Suppressor macrophage treated with lipopolysaccharide for 1 hour (primary cell): ENCODE measurements at regions not wholly inside any gene's neighbourhood (a gene's known extent, or its start where the extent isn't known, plus 50 kb on each side); places are given as distances from the start of the nearest gene placed in this dataset.

Experiments used
- DNase-seq, 3 donors: peaks; one replicate each; pipeline ENCODE4 v3.0.0-alpha.2; 2020 to 2022

DNA sequence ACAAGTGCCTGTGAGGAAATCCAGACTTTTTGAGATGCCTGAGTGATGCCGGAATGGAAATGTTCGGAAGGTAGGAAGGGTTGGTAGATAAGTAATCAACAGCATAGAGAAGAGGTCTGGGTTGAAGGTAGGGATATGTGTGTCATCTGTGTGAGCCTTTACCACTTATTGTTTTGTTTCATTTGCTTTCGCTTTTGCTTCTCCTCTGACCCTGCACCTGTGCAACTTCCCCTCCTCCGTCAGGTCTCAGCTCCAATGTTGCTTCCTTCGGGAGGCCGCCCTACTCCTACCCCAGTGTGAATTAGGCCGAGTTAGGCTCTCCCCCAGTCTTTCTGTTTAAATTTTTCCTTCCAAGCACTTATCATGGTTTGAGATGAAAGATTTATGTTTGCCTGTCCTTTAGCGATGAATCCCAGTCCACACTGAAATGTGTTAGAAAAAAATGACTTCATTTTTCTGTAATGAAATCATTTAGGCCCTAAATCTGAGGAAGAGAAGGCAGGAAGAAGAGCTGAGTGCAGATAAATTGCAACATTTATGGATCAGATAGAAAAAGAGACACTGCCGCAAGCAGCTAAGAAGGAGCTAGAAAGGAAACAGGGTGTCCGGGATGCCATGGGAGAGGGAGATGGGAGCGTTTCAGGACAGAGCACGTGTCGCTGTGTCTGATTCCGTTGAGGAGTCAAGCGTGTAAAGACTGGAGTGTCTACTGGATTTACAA, 139.6 kb upstream of the PELI1 start:
- peak in 2 of 3 donors; percentile 28 to 50 for DNase-seq

DNA sequence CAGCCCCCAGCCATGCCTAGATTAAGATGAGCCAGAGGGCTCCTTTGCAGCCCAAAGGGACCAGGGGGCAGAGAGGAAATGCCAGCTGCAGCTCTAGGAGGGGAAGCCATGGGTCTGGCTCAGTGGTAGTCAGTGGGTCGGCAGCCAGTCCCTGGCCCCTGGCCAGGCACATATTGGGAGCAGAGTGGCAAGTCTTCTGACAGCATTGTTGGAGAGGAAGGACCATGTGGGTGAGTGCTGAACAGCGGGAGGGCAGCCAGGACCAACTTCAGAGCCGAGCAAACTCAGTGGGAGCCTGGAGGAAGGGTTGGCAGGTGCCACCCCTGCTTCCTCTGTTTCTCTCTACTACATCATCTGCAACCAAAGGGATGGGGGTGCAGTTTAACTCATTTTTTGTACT, 140.5 kb upstream of the PELI1 start:
- DNase-seq = no peak

DNA sequence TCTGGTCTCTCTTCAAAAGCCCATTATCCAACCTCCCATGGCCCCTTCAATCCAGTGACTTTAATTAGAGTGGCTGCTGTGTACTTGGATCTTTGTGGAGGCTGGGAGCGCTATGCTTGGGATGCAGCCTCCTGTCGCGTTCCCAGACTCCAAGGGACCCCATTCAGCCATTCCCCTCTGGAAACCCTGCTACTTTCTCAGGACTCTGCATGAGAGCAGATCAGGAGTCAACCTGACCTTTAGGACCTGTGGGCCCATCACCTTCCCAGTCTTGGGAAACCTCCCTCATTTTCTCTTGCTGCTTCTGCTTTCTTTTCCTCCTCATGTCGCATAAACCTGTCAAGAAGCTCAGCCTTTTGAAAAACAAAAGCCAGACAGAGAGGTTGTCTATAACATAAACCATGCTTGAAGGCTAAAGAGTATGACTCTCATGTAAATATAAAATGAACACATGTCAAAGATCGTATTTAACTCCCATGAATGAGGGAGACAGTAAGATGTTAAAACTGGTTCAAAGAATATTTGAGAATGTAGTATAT, 143.1 kb upstream of the PELI1 start:
- DNase-seq = no peak

DNA sequence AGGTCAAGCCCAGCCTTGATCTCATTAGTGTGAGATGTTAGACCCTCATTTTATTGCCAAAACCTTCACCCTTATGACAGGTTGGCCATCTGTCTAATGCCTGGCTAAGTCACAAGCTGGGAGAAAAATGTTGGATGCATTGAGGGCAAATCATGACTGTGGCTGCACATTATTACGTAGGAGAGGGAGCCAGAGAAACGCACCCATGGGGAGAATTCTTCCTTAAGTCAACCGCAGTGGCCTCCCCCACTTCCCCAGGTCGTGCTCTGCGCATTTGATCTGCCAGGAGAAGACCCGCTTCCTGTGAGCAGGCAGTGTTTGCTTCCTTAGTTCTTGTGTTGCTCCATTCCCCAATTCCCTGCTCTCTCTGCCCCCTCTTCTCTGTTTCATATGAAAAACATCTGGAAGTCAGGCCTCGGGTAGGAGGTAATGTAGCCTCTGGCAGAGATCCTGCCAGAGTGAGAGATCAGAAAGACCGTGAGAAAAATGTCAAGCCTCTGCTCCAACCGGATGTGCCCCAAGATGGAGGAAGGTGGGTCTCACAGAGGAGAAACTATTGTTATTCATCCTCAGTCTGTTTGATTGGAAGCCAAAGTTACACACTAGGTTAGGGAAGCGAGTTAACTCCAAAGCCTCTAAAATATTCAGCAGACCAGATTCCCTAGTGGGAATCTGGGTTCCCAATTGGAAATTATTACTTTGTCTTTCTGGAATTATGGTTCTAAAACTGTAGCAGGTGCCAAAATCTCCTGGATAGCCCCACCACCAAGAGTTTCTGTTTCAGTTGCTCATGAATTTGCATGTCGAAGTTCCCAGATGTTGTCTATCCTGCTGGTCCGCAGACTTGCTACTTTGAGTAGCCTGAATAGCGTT, 144.3 kb upstream of the PELI1 start:
- DNase-seq = no peak

DNA sequence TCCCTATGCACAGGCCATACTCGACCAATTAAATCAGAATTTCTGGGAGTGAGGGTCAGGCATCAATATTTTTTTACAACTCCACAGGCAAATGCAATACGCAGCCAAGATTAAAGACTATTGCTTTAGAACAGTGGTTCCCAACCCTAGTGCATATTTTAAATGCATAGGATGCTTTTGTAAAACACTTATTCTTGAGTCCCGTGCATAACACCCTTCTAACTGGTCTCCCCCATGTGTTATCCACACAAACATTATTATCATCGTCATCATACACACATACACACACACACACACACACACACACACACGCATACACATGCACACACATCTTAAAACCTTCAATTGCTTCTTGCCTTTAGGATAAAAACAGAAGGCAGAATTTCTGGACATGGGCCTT, 145.0 kb upstream of the PELI1 start:
- DNase-seq = no peak

DNA sequence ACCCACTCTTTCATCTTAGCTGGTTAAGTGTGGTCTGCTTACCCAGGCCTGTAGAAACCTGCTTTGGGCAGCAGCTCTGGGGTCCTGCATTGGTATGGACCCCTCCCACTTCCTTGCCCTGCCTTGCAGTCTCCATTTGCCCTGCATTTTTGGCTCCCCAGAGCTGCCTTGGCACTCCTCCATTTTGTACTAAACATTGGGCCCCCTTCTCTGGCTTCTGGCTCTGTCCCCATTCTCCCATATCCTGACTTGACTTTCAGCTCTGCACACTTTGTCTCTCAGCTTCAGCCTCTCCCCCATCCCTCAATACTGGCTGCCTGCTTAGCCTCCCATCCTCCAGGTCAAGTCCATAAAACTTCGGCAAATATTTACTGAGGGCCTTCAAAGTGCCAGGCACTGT, 145.5 kb upstream of the PELI1 start:
- no peak for DNase-seq

DNA sequence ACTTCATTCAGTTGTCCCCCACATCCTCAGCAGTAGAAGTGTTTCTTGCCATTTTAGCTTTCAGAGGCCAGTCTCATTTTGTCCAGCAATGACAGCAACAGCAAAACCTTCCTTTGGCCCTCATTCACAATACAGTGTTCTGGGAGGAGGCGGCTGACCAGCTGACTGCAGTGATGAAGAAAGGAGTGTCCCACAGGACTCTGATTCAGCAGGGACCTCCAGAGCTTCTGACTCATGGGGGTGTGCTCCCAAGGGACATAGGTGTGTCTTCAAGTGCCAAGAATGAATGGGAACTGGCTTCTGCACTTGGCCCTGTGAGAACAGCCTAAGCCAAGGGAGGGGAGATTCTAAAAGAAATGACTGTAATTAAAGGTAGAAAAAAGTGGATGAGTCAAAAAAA, 147.0 kb upstream of the PELI1 start:
- DNase-seq = peak; percentile 75 to 80 (median 77)

DNA sequence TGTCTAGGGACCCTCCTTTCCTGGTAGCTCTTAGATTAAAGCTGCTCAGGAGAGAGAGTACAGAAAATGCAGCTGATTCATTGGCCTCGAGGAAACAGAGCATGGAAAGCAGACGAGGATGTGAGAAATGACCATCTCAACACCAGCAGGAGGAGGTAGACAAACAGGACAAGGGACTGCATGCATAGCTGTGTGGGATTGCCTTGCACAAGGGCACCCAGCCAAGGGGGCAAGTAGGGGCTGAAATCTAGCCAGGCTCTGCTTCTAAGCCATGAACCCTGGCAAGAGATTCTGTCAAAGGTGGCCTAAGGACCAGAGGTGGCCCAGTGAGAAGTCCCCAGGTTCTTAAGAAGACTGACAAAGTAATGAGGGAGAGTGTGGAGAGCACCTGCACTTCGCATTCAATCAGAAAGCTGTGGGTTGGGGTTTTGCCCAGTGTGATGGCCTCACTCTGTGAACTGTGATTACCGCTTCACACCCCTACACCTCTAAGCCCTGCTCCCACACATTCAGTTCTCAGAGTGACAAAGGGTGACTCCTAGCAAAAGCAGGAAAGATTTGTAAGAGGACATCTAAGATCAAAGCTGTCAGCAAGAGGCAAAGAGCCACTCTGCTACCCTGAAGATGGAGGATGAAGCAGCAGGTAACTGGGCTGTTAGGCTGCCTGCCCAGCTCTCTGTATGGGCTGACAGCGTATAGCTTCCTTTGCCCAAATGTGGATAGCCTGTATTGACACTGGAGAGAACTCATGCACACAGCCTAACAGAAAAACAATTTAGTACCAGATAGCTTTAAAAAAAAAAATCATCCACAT, 151.3 kb upstream of the PELI1 start:
- DNase-seq = no peak

DNA sequence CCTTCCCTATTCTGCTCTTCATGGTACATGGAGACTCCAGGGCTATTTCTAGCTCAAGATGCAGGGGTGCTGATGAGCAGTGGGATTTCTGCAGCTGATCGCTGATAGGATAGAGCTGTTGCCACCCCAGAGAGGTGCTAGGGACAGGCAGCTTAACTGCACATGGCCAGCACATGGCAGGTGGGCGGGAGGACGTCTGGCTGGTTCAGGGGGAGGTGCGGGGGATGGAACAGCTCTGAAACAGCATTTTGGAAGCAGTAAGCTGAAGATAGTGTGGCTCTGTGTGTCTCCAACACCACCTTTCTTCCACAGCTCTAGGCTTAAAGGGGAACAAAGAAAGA, 151.9 kb upstream of the PELI1 start:
- peak in 1 of 3 donors; percentile 11 for DNase-seq

DNA sequence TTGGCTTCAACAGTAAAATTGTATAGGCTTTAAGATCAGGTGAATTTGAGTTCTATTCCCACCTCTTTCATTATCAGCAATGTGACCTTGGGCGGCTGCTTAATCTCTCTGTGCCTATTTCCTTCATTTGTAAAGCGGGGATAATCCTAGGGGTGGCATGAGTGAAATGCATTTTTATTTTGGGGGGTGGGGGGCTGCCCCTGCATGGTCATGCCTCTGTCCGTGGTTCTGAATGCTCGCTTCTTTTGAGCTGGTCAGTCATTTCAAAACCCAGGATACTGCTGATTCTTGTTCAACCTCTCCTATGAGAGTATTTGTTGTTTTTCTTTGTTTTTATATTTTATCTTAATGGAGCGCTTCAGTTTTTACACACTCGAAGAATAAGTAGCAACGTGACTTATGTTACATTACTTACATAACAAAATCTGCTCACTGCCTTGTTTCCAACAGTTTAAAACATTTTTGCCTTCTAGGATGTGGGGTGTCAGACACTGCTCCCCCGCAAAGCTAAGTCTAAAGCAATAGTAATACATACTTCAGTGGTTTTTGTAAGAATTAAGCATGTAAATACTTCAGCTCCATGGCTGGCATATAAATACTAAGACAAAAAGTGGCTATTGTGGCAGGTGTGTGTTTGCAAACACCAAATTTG, 152.6 kb upstream of the PELI1 start:
- peak in 2 of 3 donors; percentile 20 to 35 for DNase-seq

DNA sequence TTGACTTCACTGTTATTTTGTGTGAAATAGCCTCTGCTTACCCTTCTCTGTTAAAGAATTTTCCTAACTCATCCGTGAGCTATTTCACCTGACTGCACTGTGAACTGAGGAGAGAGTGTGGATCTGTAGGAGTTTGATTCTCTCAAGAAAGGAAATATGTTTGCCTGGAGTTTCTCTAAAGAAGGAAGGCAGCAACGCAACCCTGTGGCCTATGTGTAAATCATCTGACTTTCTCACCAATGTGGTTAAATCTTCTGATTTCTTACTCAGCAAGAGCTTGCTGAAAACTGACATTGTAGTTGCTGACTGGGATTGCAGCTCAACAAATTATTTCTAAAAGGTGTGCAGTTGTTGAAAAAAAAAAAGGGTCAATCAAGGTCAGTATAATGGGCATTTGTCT, 153.9 kb upstream of the PELI1 start:
- peak; percentile 58 to 71 (median 60) for DNase-seq

DNA sequence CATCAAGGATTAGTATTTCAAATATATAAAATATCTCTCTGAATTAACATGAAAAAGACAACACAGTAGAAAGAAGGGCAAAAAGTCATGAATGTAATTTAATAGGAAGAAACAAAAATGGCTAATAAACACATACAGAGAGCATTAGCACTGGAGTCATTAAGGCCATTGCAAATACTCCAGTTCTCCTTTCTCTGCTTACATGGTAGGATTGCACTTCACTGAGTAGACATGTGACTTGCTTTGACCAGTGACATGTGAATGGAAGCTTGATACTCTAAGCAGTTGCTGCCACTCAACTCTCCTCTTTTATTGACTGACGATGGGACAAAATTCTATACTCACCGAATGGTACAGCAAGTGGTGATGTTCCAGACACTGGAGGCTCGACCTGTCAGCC, 153.9 kb upstream of the LGALSL start:
- peak; percentile 50 to 66 (median 51) for DNase-seq

DNA sequence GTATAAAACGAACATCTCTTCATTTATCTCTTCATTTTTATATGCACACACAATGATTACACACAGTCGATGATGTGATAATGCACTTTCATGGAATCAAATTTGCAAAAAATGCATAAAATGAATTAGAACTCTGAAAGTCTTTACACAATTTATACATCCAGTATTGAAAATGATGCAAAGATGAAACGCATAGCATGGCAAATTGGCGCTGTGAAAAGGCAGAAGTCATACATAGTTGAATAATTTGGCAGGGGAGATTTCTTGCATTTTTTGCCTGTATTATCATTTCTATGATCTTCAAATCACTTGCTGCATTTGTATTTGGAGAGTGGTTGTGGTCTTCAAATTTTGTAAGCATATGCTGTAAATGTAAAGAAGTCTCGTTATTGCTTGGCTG, 150.7 kb upstream of the LGALSL start:
- DNase-seq = no peak

DNA sequence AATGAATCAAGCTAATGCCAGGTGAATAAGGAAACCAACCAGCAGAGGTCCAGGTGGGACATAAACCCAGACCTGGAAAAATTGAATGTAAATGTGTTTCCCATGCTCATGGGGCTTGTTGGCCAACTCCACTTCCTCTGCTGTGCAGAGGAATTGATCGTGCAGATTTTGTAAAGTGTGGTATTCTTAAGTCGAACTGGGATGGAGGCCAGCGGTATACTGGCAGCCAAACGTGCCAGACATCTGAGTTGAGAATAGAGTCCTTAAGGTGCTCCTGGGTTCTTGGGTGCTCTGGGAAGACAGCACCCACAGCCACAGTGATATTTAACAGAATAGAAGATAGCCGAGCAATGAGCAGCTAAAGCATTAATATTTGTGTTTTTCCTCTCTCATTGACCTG, 146.5 kb upstream of the LGALSL start:
- DNase-seq = no peak

DNA sequence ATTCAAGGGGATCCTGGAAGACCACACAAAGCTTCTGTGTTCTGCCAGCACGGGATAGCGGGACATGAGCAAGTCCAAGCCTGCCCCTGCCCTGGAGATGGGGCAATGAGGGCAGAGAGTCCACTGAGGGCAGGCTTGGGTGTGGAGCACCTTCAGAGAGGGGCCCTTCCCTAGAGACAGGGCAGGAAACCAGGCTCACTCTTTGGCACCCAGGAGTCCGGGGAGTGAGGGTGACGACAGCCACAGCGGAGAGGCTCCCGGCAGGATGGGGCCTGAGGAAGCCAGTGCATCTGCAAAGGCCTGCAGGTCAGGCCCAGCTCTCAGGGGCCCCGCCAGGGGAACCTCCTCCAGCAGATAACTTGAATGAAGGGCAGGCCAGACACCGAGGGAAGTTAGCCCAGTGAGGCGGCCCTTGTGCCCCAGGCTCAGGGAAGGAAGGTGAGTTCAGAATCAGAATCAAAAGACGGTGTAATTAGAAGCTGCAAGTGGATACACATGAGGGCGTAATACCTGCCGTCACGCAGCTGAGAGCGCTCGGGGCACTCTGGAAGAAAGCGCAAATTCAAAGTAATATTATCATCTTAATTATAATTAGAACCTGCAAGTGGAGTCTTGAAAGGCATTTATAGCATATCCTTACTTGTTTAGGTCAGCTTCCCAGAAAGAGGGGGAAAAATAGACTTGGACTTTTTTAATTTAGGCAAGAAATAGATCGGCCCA, 142.6 kb upstream of the LGALSL start:
- DNase-seq = no peak

DNA sequence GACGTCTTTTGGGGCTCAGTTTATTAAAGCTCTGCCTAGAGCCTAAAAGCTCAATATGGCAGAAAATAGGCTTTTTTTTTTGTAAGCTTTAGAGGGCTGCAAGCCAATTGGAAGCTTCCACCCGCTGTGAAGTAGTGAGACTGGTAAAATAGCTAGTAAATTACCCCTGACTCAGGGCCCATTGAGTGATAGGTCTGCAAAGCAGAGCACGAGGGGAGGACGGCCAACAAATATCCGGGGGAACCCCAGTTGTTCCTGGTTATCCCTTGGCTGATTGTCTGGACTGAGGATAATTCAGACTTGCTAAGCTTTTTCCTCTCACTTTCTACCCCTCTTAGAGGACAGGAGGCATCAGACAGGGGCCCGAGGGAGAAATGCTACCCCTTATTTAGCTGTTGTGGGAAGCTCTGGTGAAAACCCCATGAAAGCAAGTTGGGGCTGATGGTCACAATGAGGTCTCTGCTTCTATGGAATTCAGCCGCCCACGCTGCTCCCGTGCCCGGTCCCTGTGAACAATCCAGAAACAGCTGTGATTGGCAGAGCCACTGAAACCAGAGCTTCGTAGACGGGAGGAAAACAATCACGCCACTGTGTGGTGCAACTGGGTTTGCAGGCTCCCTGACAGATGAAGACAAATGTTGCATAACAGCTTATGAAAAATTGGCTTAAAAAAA, 141.9 kb upstream of the LGALSL start:
- peak; percentile 88 to 90 (median 89) for DNase-seq

DNA sequence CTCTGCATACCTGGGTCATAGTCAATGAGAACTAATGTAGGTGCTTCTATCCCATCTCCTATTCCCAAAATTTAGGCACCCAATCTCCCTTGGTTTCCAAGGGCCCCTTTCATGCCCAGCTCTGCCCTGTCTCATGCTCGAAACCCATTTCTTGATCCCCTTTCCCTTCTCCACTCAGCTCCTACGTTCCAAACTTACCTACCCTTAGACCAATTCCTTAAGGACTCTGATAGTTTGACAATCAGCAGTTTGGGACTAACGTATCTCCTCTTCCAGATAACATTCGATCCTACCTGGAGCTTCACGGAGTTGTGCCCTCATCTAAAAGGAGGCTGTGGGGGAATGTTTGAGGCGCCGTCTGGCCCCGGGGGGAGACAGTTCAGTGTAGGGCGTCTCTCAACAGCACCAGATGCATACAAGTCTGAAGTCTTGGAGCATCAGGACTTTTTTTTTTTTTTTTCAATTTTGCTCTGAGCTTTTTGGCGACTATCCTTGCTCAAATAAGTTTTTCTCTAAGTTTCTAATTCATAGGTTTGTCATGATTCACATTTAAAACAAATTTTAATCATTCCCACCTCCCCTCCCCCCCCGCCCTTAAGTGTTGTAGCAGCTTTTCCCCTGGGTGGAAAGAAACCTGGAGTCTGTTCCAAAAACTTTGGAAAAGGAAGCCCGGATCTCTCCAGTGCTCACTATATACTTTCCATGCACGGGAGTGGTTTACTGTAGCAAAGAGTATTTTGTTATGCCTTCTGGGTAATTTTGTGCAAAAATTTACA, 141.2 kb upstream of the LGALSL start:
- no peak for DNase-seq

DNA sequence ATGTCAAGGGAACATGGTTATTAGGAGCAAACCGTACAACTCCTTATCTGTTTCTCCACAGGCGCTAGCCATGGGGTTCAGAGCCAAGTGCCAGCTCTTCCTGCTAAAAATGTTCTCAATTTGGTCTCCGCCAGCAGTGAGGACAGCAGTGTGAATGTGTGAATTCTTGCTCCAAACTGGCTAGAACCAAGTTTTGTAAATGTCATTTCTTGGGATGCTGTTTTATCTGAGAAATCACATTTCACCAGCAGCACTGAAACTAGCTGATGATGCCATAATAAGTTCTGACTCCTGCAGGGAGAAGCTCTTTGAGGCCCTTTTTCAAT, 140.6 kb upstream of the LGALSL start:
- DNase-seq = no peak

DNA sequence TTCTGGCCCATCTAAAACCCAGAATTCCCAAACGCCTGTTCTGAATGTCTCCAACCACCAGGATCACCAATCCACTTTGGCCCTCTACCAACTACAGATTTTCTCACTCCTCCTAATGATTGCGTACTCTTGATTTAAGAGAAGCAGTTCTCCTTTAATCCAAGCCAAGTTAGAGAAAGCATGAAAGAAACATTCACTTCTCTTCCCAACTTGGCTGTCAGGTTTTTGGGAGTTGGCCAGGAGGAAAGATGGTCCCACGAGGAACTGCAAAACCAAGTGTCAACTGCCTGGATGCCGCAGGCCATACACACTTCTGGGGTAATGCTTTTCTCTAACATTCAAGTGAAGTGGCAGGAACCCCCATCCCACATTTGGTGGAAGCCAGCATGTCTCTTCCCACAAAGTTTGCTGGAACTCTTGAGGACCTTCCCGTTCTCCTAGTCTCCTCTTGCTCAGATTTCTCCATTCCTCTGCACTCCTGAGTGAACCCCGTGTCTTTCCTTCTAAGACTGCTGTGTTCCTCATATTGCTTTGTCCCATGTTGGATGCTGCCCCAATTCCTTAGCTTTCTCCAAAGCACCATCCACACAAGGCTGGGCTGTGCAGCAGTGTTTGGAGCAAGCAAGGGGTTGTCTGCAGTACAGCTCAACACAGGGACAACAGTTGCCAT, 138.5 kb upstream of the LGALSL start:
- DNase-seq = no peak
